Uterus (tissue), 3 donors: ENCODE measurements at regions not wholly inside any gene's neighbourhood (a gene's known extent, or its start where the extent isn't known, plus 50 kb on each side); places are given as distances from the start of the nearest gene placed in this dataset.

Source experiments
- DNase-seq, 2 donors: peaks; one replicate each; pipeline ENCODE4 v3.0.0-alpha.2; 2019 to 2020
- H3K27ac ChIP-seq, 2 donors: fragments of 200-600 bp; sonication (generic); 1 replicate in 1 of 2; 2 replicates in 1 of 2; pipeline ENCODE4 v1.5.1; 2016 to 2018
- H3K27me3 ChIP-seq, 2 donors: fragments of 200-600 bp; sonication (generic); one replicate each; pipeline ENCODE4 v1.5.1; 2018 to 2019; ENCODE audit warnings: control low read depth in 1 of 2
- H3K36me3 ChIP-seq, 2 donors: fragments of 200-600 bp; sonication (generic); one replicate each; pipeline ENCODE4 v1.5.1; 2019; ENCODE audit warnings: control low read depth in 1 of 2
- H3K4me1 ChIP-seq, 2 donors: fragments of 200-600 bp; sonication (generic); one replicate each; pipeline ENCODE4 v1.5.1; 2018 to 2019; ENCODE audit warnings: control low read depth in 1 of 2
- H3K4me3 ChIP-seq, 2 donors: fragments of 200-600 bp; sonication (generic); 1 replicate in 1 of 2; 2 replicates in 1 of 2; pipeline ENCODE4 v1.5.1; 2018 to 2019; ENCODE audit warnings: mild to moderate bottlenecking in 1 of 2
- H3K9me3 ChIP-seq, 2 donors: fragments of 200-600 bp; sonication (generic); one replicate each; pipeline ENCODE4 v1.5.1; 2019; ENCODE audit warnings: control low read depth in 1 of 2
- POLR2A ChIP-seq, 2 donors: fragments of 450-650 bp; IDR thresholded peaks; one replicate each; pipeline ENCODE4 v1.6.1; 2016; ENCODE audit warnings: antibody characterized with exemption in 2 of 2, mild to moderate bottlenecking in 1 of 2, moderate library complexity in 1 of 2
- intact Hi-C: fragments of 100-400 bp; cut with DNase I; formaldehyde crosslinking; loops from one replicate; pipeline ENCODE4 v1.15.1; 2023; ENCODE audit warnings: low total_unique reads
- TF ChIP-seq, protein P1 (sequence below), 4 experiments: fragments of 200-600 bp in 2 of 4; fragments of 450-650 bp in 2 of 4; sonication (generic) in 2 of 4; IDR thresholded peaks; one replicate each; pipeline ENCODE4 v1.5.1; 2016 to 2019; ENCODE audit warnings: antibody characterized with exemption in 4 of 4, mild to moderate bottlenecking in 2 of 4, moderate library complexity in 1 of 4
- donor health status: DM: yes; HTN: yes; CAD: no.

DNA sequence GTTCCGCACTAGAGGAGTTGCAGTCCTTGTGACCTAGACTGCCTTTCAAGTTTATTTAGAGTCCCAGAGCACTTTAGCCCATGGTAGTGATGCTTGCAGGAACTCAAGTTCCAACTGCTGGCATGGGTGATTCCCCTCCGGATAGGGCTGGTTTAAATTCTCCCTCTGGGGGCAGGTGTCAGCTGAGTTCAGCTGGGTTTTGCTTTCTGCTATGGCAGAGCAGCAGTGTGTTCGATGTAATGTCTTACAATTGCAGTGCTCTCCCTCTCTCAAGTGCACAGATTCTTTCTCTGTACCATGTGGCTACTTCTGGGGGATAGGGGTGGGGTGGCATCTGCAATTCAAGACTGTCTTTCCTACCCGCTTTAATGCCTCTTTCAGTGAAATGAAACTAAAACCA lies 164.8 kb upstream of the ZIC3 start:
- Histone ChIP-seq H3K36me3 (no peaks in the 10 kb centered on the region), H3K27me3 (no peaks in the 10 kb centered on the region), H3K4me1 (no peaks in the 10 kb centered on the region), H3K4me3 (no peak overlapping the region), H3K9me3 (no peaks in the 10 kb centered on the region), H3K27ac (no peak overlapping the region)
- intact Hi-C loops: no loop called here
- no peak for TF ChIP-seq POLR2A (IDR thresholded peaks at IDR 0.05)
- TF ChIP-seq, protein P1, sequence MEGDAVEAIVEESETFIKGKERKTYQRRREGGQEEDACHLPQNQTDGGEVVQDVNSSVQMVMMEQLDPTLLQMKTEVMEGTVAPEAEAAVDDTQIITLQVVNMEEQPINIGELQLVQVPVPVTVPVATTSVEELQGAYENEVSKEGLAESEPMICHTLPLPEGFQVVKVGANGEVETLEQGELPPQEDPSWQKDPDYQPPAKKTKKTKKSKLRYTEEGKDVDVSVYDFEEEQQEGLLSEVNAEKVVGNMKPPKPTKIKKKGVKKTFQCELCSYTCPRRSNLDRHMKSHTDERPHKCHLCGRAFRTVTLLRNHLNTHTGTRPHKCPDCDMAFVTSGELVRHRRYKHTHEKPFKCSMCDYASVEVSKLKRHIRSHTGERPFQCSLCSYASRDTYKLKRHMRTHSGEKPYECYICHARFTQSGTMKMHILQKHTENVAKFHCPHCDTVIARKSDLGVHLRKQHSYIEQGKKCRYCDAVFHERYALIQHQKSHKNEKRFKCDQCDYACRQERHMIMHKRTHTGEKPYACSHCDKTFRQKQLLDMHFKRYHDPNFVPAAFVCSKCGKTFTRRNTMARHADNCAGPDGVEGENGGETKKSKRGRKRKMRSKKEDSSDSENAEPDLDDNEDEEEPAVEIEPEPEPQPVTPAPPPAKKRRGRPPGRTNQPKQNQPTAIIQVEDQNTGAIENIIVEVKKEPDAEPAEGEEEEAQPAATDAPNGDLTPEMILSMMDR (IDR thresholded peaks at IDR 0.05): no peak
- no peak for DNase-seq

DNA sequence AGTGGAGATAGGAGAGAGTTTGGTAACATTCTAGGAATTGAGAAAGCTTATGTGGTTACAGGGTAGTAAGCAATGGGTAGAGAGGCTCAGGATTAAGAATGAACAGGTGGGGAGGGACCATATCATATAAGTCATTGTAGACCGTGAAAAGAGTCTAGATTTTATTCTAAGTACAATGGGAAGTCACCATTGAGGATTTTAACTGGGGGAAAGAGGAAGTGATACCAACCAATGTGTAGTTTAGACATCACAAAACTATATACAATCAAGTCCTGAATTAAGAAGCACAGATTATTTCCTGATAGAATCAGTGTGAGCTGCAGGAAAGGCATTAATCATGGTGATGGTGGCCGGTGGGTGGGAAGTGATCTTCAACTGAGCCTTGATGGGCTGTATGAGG lies 178.3 kb upstream of the ZIC3 start:
- Histone ChIP-seq H3K9me3 (no peaks in the 10 kb centered on the region), H3K4me3 (no peak overlapping the region), H3K27me3 (no peaks in the 10 kb centered on the region), H3K27ac (no peak overlapping the region), H3K36me3 (no peaks in the 10 kb centered on the region), H3K4me1 (no peaks in the 10 kb centered on the region)
- intact Hi-C loops: no loop called here
- no peak for TF ChIP-seq POLR2A (IDR thresholded peaks at IDR 0.05)
- TF ChIP-seq, protein P1 (IDR thresholded peaks at IDR 0.05): no peak
- DNase-seq: no peak

DNA sequence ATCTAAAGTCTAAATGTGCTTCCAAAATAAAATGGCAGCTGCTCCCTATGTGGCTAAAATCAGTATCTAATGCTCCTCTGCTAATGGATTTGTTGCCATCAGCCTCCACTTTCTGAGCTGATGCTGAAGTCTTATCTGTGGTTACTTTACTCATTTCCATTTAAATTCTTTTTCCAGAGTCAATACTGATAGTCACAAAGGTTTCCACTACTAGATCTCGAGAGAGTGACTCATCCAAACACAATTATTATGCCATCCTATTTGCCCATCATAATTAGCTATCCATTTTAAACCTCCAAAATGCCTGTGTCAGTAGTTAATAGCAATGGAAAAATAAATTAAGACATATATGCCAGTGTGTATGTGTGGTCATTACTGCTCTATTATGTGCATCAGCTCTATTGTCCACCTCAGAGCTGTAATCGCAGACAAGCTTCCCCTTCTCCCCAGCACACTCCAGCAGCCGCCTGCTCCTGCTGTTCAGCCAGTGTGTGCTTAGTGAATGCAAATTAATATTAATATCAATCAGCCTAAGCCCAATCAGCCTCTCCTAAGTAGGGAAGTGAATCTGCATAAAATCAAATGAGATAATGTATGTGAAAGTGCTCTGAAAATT lies 199.8 kb upstream of the ZIC3 start:
- intact Hi-C loops: no loop called here
- Histone ChIP-seq H3K27ac (no peak overlapping the region), H3K4me1 (no peaks in the 10 kb centered on the region), H3K36me3 (no peaks in the 10 kb centered on the region), H3K4me3 (no peak overlapping the region), H3K9me3 (no peaks in the 10 kb centered on the region), H3K27me3 (no peaks in the 10 kb centered on the region)
- DNase-seq: no peak
- TF ChIP-seq POLR2A (IDR thresholded peaks at IDR 0.05): no peak
- TF ChIP-seq, protein P1 (IDR thresholded peaks at IDR 0.05): no peak

DNA sequence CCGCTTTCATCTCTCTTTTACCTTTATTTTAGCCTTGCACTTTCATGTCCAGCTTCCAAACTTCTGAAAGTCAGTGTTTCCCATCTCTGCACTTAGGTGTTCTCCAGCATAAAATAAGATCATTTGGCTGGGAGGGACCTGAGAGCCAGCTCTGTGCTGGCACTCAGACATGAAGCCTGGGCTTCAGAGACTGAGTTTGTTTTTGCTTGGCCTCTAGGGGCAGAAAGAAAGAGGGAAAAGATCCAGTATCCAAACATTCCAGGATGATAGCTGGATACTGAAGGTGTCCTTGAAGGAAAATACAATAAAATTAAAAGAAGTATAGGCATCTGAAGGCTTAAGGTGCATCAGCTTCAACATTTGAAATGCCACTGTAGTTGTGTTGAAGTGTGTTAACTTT lies 202.4 kb upstream of the ZIC3 start:
- Histone ChIP-seq H3K4me1 (no peaks in the 10 kb centered on the region), H3K36me3 (no peaks in the 10 kb centered on the region), H3K4me3 (no peak overlapping the region), H3K9me3 (no peaks in the 10 kb centered on the region), H3K27ac (no peak overlapping the region), H3K27me3 (no peaks in the 10 kb centered on the region)
- TF ChIP-seq, protein P1 (IDR thresholded peaks at IDR 0.05): no peak
- no peak for TF ChIP-seq POLR2A (IDR thresholded peaks at IDR 0.05)
- intact Hi-C loops: no loop called here
- DNase-seq: no peak

DNA sequence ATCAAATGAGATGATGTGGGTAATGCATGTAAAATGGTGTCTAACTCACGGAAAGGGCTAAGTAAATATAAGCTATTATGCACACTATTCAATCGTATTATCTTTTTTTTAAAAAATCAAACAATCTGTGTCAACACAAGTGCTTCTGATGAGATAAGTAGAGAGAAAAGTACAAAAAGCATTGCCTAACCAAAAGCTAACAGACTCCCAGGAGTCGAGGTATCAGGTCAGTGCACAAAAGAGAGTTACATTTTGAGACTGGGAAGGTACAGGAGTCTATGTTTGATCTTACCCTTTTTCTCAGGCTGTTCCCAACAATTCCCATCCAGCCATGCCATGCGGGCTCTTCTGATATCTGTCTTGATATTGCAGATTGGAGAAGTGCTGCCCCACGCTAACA lies 203.3 kb upstream of the ZIC3 start:
- H3K27me3 ChIP-seq: no peaks in the 10 kb centered on the region
- no peak overlapping the region for H3K27ac ChIP-seq
- H3K4me1 ChIP-seq: no peaks in the 10 kb centered on the region
- intact Hi-C loops: no loop called here
- H3K4me3 ChIP-seq: no peak overlapping the region
- H3K36me3 ChIP-seq: no peaks in the 10 kb centered on the region
- no peak for DNase-seq
- TF ChIP-seq POLR2A (IDR thresholded peaks at IDR 0.05): no peak
- TF ChIP-seq, protein P1 (IDR thresholded peaks at IDR 0.05): no peak
- no peaks in the 10 kb centered on the region for H3K9me3 ChIP-seq
